Effector CD4-positive, alpha-beta T cell (primary cell): ENCODE measurements at regions not wholly inside any gene's neighbourhood (a gene's known extent, or its start where the extent isn't known, plus 50 kb on each side); places are given as distances from the start of the nearest gene placed in this dataset.

Experiments
- DNase-seq: peaks from one replicate; pipeline ENCODE4 v3.0.0-alpha.2; 2020

DNA sequence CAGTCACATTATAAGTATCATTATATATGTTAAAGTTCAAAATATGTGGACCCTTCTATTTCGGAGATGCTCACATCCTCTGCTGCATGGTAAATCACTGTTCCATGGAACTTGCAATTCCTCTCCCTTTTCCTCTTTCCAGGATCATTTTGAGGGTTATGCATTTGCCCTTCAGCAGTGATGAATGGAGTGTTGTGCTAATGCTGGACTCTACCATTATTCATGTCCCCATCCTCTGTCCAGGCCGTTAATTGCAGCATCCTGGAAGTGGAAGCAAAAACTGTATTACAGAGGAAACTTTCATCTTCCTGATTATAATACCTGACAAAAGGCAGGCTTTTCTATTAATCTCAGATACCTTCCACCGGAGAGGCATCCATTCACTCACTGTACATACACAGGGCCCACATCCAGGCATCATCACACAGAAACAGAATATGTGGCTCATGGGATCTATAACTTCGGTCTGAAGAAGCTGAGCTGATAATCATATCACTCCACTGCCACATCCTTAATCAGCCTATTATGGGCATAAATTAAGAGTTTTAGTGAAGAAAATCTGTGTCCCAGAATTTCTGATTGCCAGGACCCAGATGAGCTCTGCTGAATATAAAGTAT is 65.0 kb upstream of the ACO1 start:
- no peak for DNase-seq

- DNase-seq = no peak
Measured at GRCh38 chr9:32322622-32323021, 61.8 kb upstream of the ACO1 start.

- no peak for DNase-seq
Measured at GRCh38 chr9:32326146-32326545, 58.3 kb upstream of the ACO1 start.

DNA sequence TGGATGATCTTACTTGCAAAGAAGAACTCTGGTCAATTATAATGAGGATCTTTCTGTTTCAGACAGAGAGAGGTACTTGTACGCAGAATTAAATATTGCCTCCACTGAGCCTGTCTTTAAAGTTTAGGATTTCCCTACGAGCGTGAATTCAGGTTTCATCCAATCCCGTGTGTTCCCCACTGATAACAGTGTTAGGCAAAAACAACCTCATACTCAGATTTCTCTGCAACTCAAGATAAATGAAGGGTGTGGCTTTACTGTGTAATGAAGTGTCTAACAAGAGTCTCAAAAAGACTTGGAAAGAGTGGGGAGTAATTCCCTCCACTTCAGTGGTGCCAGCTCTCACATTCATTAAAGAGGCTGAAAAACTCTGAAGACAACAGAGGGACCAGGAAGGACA is 53.2 kb upstream of the ACO1 start:
- DNase-seq = no peak

DNA sequence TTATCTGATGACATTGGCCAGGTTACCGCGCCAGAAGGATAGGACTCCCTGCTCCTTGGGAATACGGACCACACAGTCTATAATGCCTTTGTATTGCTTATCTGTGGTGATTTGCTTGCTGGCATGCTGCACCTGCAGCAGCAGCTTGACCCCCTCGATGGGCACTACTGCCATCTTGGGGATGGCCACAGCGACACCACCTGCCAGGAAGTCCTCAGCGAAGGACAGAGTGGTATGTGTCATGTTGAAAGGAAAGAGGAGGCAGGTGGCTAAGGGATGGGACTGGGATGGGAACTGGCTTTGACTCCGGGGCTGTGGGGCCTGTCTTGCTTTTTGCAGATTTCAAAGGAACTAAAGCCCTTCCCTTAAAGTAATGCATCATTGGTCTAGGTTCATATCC is 50.3 kb upstream of the ACO1 start:
- DNase-seq = no peak
